Nephron progenitor cell (in vitro differentiated cells): ENCODE measurements at regions not wholly inside any gene's neighbourhood (a gene's known extent, or its start where the extent isn't known, plus 50 kb on each side); places are given as distances from the start of the nearest gene placed in this dataset.

Source experiments
- DNase-seq: peaks from one replicate; pipeline ENCODE4 v3.0.0; 2021
- H3K27ac Mint-ChIP-seq: 2 replicates; pipeline ENCODE4 v1.8.0; 2021; ENCODE audit warnings: mild to moderate bottlenecking, moderate library complexity, mixed read lengths
- H3K27me3 Mint-ChIP-seq: 2 replicates; pipeline ENCODE4 v1.8.0; 2021; ENCODE audit warnings: mild to moderate bottlenecking, low read depth, mixed read lengths; ENCODE audit not compliant: poor library complexity
- H3K36me3 Mint-ChIP-seq: 2 replicates; pipeline ENCODE4 v1.8.0; 2021; ENCODE audit warnings: low read depth, mixed read lengths
- H3K4me1 Mint-ChIP-seq: 2 replicates; pipeline ENCODE4 v1.8.0; 2021; ENCODE audit warnings: mixed read lengths
- H3K4me3 Mint-ChIP-seq: 2 replicates; pipeline ENCODE4 v1.8.0; 2021; ENCODE audit warnings: mild to moderate bottlenecking, moderate library complexity, mixed read lengths
- H3K9me3 Mint-ChIP-seq: 2 replicates; pipeline ENCODE4 v1.8.0; 2021; ENCODE audit warnings: mild to moderate bottlenecking, moderate library complexity, mixed read lengths
- TF ChIP-seq, protein P1 (sequence below): fragments of 200-600 bp; sonication (generic); IDR thresholded peaks from 2 replicates; pipeline ENCODE4 v1.5.0; 2021; ENCODE audit warnings: antibody characterized with exemption

- no peak for DNase-seq
- H3K36me3 Mint-ChIP-seq = no peaks in the 10 kb centered on the region
- no peaks in the 10 kb centered on the region for H3K4me1 Mint-ChIP-seq
- H3K4me3 Mint-ChIP-seq = no peak overlapping the region
- TF ChIP-seq, protein P1, sequence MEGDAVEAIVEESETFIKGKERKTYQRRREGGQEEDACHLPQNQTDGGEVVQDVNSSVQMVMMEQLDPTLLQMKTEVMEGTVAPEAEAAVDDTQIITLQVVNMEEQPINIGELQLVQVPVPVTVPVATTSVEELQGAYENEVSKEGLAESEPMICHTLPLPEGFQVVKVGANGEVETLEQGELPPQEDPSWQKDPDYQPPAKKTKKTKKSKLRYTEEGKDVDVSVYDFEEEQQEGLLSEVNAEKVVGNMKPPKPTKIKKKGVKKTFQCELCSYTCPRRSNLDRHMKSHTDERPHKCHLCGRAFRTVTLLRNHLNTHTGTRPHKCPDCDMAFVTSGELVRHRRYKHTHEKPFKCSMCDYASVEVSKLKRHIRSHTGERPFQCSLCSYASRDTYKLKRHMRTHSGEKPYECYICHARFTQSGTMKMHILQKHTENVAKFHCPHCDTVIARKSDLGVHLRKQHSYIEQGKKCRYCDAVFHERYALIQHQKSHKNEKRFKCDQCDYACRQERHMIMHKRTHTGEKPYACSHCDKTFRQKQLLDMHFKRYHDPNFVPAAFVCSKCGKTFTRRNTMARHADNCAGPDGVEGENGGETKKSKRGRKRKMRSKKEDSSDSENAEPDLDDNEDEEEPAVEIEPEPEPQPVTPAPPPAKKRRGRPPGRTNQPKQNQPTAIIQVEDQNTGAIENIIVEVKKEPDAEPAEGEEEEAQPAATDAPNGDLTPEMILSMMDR = no peak
- H3K9me3 Mint-ChIP-seq = peaks cover 3% of the 10 kb centered on the region
- no peak overlapping the region for H3K27ac Mint-ChIP-seq
- H3K27me3 Mint-ChIP-seq = no peaks in the 10 kb centered on the region
Measured at GRCh38 chr20:17137692-17138091, 89.1 kb upstream of the PCSK2 start.

DNA sequence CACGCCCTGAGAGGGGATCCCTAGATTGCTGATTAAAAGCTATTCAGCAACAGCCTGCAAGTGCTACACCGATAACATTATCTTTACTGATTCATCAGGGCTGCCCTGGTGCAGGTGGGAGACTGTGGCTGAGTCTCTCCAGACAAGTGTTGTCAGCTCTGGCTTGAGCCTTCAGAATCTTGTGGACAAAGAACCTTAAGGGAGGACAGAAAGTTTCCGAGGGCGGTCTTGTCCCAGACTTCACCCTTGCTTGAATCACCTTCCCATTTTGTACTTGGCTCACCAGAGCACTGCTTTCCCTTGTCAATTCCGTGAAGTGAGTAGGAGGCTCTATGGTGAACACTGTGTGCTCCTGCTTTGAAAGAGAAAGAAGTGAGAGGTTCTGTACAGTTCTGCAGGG lies 88.6 kb upstream of the PCSK2 start:
- Mint-ChIP-seq H3K4me3 (no peak overlapping the region), H3K36me3 (no peaks in the 10 kb centered on the region), H3K27ac (no peak overlapping the region), H3K27me3 (no peaks in the 10 kb centered on the region), H3K9me3 (peaks cover 3% of the 10 kb centered on the region), H3K4me1 (no peaks in the 10 kb centered on the region)
- TF ChIP-seq, protein P1 = no peak
- DNase-seq = no peak

DNA sequence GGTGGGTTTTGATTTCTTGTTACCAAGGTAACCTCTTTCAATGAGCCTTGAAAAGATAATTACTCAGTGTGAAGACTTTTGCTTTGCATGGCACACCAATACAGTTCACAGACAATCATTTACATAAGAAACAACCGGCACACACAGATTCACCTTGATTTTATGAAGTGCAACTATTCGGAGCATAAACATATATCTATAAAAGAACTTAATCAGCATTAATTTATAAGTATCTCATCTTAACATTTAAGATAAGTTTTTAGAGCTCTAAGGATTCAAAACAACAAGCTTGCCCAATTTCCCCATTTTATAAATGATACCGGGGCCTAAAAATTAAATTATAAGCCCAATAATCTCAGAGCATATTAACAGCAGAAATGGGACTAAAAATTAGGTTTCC lies 85.9 kb upstream of the PCSK2 start:
- Mint-ChIP-seq H3K27ac (no peak overlapping the region), H3K4me1 (no peaks in the 10 kb centered on the region), H3K27me3 (no peaks in the 10 kb centered on the region), H3K36me3 (no peaks in the 10 kb centered on the region), H3K4me3 (no peak overlapping the region), H3K9me3 (peaks cover 3% of the 10 kb centered on the region)
- TF ChIP-seq, protein P1 = no peak
- DNase-seq = no peak

DNA sequence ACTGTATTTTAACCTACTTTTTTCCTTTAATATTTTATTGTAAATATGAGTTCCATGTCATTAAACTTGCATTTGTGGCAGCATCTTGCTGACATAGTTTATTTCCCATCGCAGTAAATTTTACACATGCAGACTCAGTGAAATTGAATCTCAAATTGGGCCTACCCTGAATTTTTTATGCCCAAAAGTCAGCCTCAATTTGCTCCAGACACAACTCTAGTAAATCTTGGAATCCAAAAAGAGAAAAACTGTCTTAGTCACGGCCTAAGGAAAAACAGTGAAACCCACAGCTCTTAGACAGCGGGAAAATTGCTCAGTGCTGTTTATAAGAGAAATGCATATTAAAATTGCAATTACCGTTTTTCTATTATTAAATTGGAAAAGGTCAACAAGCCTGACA lies 85.3 kb upstream of the PCSK2 start:
- no peak for DNase-seq
- Mint-ChIP-seq H3K4me3 (no peak overlapping the region), H3K9me3 (peaks cover 3% of the 10 kb centered on the region), H3K27me3 (no peaks in the 10 kb centered on the region), H3K36me3 (no peaks in the 10 kb centered on the region), H3K4me1 (no peaks in the 10 kb centered on the region), H3K27ac (no peak overlapping the region)
- TF ChIP-seq, protein P1 = no peak

- Mint-ChIP-seq H3K4me1 (no peaks in the 10 kb centered on the region), H3K4me3 (no peak overlapping the region), H3K27ac (no peak overlapping the region), H3K36me3 (no peaks in the 10 kb centered on the region), H3K9me3 (peaks cover 3% of the 10 kb centered on the region), H3K27me3 (no peaks in the 10 kb centered on the region)
- no peak for DNase-seq
- TF ChIP-seq, protein P1 = no peak
Measured at GRCh38 chr20:17142666-17143065, 84.2 kb upstream of the PCSK2 start.

DNA sequence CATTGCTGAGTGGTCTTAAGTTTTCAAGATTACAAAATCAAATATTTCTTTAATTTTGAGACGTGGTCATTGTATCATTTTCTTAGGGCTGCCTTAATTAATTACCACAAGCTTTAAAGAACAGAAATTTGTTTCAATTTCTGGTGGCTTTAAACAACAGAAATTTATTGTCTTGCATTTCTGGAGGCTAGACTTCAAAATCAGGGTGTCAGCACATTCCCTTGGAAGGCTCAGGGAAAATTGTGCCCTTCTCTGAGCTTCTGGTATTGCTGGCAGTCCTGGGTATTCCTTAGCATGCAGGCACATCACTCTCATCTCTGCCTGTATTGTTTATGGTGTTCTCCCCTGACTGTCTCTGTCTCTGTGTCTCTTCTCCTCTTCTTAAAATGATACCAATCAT lies 76.0 kb upstream of the PCSK2 start:
- no peaks in the 10 kb centered on the region for H3K9me3 Mint-ChIP-seq
- no peak overlapping the region for H3K4me3 Mint-ChIP-seq
- no peak for DNase-seq
- peaks cover 4% of the 10 kb centered on the region for H3K27me3 Mint-ChIP-seq
- TF ChIP-seq, protein P1 = no peak
- H3K36me3 Mint-ChIP-seq = no peaks in the 10 kb centered on the region
- no peak overlapping the region for H3K27ac Mint-ChIP-seq
- no peaks in the 10 kb centered on the region for H3K4me1 Mint-ChIP-seq
